ENCODE measurements at regions not wholly inside any gene's neighbourhood (a gene's known extent, or its start where the extent isn't known, plus 50 kb on each side); places are given as distances from the start of the nearest gene placed in this dataset.
"Not testable (repeated sequence)": the region's sequence is repeated elsewhere in the genome, so short reads cannot be mapped to it uniquely, and the experiment has no call there.

DNA sequence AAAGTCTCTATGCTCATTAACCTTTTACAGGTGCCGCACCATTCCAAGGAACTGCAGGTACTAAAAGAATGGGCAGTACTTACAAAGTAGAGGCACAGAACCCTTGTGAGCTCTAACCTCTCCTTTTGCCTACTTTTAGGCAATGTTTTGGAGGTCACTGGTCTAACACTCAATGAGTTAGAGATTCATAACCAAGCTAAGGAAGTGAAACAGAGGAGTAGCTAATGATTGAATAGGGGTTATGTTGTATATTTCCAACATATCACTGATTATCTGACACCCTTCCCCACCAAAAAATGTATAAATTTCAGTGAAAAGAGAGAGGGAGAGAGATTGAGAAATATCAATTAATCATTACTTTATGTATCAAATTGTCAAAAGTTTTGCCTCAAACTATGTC is 269.3 kb downstream of the PCDH7 start:
- Mint-ChIP-seq H3K27me3 (no peaks in the 10 kb centered on the region), H3K36me3 (ENCODE audit: low read depth) (no peaks in the 10 kb centered on the region), H3K4me3 (no peak overlapping the region), H3K27ac (no peak overlapping the region), H3K4me1 (no peaks in the 10 kb centered on the region)
- H3K9me3 ChIP-seq (ENCODE audit: control insufficient read depth, low read length, poor library complexity, severe bottlenecking): no peaks in the 10 kb centered on the region
- DNase-seq (no peak), ATAC-seq (no peak)

GRCh38 chr4:30996841-30997240 is 276.7 kb downstream of the PCDH7 start:
- Mint-ChIP-seq H3K4me3 (no peak overlapping the region), H3K27me3 (no peaks in the 10 kb centered on the region), H3K27ac (no peak overlapping the region), H3K4me1 (no peaks in the 10 kb centered on the region), H3K36me3 (ENCODE audit: low read depth) (no peaks in the 10 kb centered on the region)
- no peak for DNase-seq
- no peak for ATAC-seq
- H3K9me3 ChIP-seq (ENCODE audit: control insufficient read depth, low read length, poor library complexity, severe bottlenecking): no peaks in the 10 kb centered on the region

DNA sequence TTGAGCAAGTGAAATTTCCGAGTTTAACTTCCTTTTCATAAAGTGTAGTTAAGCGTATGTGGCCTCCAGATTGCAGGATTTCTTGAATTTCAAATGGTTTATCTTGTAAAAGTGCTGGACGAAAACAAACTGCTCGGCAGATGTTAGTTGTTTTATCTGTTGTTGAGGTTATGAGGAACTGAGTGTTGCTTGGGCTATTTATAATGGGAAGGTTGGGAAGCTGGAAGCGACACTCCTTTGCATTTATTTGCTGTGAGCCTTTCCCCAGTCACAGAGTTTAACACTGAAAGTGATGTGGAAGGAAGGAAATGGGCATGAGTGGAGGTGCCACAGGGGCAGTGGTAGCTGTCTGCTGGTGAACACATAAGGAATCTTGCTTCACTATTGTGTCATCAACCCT is 284.9 kb downstream of the PCDH7 start:
- Mint-ChIP-seq H3K36me3 (ENCODE audit: low read depth) (no peaks in the 10 kb centered on the region), H3K27me3 (no peaks in the 10 kb centered on the region), H3K4me1 (no peaks in the 10 kb centered on the region), H3K27ac (no peak overlapping the region), H3K4me3 (no peak overlapping the region)
- DNase-seq (no peak), ATAC-seq (no peak)
- peaks cover 4% of the 10 kb centered on the region for H3K9me3 ChIP-seq (ENCODE audit: control insufficient read depth, low read length, poor library complexity, severe bottlenecking)

DNA sequence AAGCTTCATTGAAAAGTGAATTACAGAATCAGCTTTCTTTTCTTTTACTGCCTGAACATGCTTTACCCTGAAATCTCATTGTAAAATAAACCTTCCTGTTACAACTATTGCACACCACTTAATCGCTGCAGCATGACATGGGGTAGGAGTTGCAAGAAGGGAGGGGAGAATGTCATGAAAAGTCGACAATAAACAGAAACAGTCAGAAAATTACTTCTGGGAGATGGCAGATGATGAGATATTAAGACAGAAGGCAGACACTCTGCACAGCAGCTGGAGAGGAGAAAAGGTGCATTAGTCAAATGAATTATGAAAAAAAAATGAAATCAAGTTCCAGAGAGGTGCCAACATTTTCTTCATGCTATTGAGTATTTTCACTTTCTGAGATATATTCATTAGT is 287.7 kb downstream of the PCDH7 start:
- Mint-ChIP-seq H3K27ac (no peak overlapping the region), H3K27me3 (no peaks in the 10 kb centered on the region), H3K4me1 (no peaks in the 10 kb centered on the region)

GRCh38 chr4:31009926-31010325 is 289.8 kb downstream of the PCDH7 start:
- Mint-ChIP-seq H3K4me1 (no peaks in the 10 kb centered on the region), H3K27ac (no peak overlapping the region)
- ATAC-seq: no peak

More for the DNA sequence above, 287.7 kb downstream of the PCDH7 start:
- Mint-ChIP-seq H3K4me3 (no peak overlapping the region), H3K36me3 (ENCODE audit: low read depth) (no peaks in the 10 kb centered on the region)
- peaks cover 4% of the 10 kb centered on the region for H3K9me3 ChIP-seq (ENCODE audit: control insufficient read depth, low read length, poor library complexity, severe bottlenecking)
- DNase-seq: no peak
- ATAC-seq: no peak

DNA sequence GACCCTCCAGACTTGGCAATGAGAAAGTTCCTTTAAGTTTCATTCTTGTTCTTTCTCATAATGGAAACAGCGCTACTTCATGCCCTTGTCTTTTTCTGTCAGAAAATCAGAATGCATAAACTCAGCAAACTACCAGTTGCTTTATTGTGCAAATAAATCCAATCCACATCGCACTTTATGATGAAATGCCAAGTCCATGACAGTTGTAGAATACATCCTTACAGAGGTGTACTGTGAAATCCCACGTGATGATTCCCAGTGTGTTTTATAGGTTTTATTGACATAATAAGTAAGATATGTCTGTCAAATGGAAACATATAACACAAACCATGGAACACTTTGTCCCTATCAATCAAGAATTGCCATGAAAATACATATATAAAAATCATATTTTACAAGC is 295.0 kb downstream of the PCDH7 start:
- DNase-seq (no peak), ATAC-seq (no peak)
- Mint-ChIP-seq H3K36me3 (ENCODE audit: low read depth) (no peaks in the 10 kb centered on the region), H3K4me1 (no peaks in the 10 kb centered on the region), H3K27ac (no peak overlapping the region), H3K4me3 (no peak overlapping the region), H3K27me3 (no peaks in the 10 kb centered on the region)
- H3K9me3 ChIP-seq (ENCODE audit: control insufficient read depth, low read length, poor library complexity, severe bottlenecking): no peaks in the 10 kb centered on the region

More at GRCh38 chr4:31009926-31010325, 289.8 kb downstream of the PCDH7 start:
- Mint-ChIP-seq H3K36me3 (ENCODE audit: low read depth) (no peaks in the 10 kb centered on the region), H3K4me3 (no peak overlapping the region), H3K27me3 (no peaks in the 10 kb centered on the region)
- DNase-seq: no peak
- peaks cover 4% of the 10 kb centered on the region for H3K9me3 ChIP-seq (ENCODE audit: control insufficient read depth, low read length, poor library complexity, severe bottlenecking)

DNA sequence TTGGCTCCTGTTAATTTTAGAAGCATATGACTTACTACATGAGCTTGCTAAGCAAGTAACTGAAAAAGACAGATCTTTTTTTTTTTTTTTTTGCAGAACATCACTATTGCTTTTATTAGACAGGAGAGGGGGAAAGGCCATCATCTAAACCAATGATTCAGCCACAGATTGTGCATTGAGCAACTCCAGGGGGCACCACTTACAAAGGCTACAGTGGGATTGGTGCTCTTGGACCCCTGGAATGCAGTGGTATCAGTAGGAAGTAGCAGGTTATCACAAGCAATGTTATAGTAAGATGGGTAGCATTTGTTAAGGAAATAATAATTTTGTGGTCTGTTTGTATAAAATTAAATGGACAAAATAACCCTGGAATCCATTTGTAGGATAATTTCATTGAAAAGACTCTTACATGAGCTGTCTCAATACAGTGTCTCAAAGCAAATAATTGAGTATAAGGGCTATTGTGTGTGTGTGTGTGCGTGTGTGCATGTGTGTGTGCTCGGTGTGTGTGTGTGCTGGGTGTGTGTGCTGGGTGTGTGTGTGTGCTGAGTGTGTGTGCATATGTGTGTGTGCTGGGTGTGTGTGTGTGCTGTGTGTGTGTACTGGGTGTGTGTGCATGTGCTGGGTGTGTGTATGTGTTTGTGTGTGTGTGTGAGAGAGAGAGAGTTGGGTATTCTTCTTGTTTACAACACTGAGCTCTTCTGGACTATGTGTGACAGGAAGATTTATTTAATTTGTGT is 296.3 kb downstream of the PCDH7 start:
- ATAC-seq (no peak), DNase-seq (no peak)
- no peaks in the 10 kb centered on the region for H3K27me3 Mint-ChIP-seq
- H3K4me3 Mint-ChIP-seq: no peak overlapping the region
- H3K4me1 Mint-ChIP-seq: no peaks in the 10 kb centered on the region
- H3K36me3 Mint-ChIP-seq (ENCODE audit: low read depth): no peaks in the 10 kb centered on the region
- no peaks in the 10 kb centered on the region for H3K9me3 ChIP-seq (ENCODE audit: control insufficient read depth, low read length, poor library complexity, severe bottlenecking)
- H3K27ac Mint-ChIP-seq: no peak overlapping the region

DNA sequence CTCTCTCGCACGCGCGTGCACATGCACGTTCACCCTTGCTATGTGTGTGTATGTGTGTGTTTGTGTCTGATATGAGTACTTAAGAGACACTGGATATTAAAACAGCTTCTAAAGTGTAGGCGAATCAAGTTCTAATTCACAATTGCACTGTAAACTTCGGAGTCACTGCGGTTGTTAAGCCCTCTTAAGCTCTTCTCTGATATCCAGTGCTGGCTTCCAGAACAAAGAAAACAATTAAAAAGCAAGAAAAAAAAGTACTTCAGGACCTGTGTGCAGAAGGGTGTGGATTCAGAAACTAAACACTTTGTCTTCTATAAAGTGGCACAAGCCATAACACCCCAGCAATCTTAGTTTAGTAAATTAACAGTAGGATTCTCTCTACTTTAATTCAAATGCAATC is 300.2 kb downstream of the PCDH7 start:
- DNase-seq: no peak
- Mint-ChIP-seq H3K27me3 (no peaks in the 10 kb centered on the region), H3K4me3 (no peak overlapping the region), H3K36me3 (ENCODE audit: low read depth) (no peaks in the 10 kb centered on the region), H3K27ac (no peak overlapping the region), H3K4me1 (no peaks in the 10 kb centered on the region)
- H3K9me3 ChIP-seq (ENCODE audit: control insufficient read depth, low read length, poor library complexity, severe bottlenecking): no peaks in the 10 kb centered on the region
- no peak for ATAC-seq

GRCh38 chr4:31021008-31021407 is 300.8 kb downstream of the PCDH7 start:
- no peaks in the 10 kb centered on the region for H3K4me1 Mint-ChIP-seq
- no peak for DNase-seq
- H3K36me3 Mint-ChIP-seq (ENCODE audit: low read depth): no peaks in the 10 kb centered on the region
- H3K27me3 Mint-ChIP-seq: no peaks in the 10 kb centered on the region
- H3K4me3 Mint-ChIP-seq: no peak overlapping the region
- H3K27ac Mint-ChIP-seq: no peak overlapping the region
- ATAC-seq: no peak
- H3K9me3 ChIP-seq (ENCODE audit: control insufficient read depth, low read length, poor library complexity, severe bottlenecking): no peaks in the 10 kb centered on the region

DNA sequence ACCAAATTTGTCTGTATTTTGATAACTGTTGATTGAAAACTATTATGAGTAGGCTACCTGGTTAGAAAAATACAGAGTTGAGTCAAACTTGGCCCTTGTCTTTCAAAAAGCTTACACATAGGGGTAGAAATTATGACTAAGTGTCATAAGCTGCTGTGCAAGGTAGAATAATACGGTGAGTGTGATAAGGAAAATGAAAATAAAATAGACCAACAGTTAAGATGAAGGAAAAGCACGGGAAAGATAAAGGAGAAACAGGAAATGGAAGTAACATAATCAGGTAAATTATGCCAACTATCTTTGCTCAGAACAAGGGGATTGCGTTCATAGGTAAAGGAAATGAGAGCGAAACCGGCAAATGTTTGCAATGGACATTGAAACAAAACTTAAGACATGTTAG is 302.5 kb downstream of the PCDH7 start:
- Mint-ChIP-seq H3K27ac (no peak overlapping the region), H3K27me3 (no peaks in the 10 kb centered on the region), H3K36me3 (ENCODE audit: low read depth) (no peaks in the 10 kb centered on the region), H3K4me1 (no peaks in the 10 kb centered on the region), H3K4me3 (no peak overlapping the region)
- H3K9me3 ChIP-seq (ENCODE audit: control insufficient read depth, low read length, poor library complexity, severe bottlenecking): no peaks in the 10 kb centered on the region
- DNase-seq: no peak
- no peak for ATAC-seq

- Mint-ChIP-seq H3K27me3 (no peaks in the 10 kb centered on the region), H3K4me3 (no peak overlapping the region), H3K4me1 (no peaks in the 10 kb centered on the region), H3K27ac (no peak overlapping the region), H3K36me3 (ENCODE audit: low read depth) (no peaks in the 10 kb centered on the region)
- ATAC-seq: no peak
- DNase-seq: no peak
- no peaks in the 10 kb centered on the region for H3K9me3 ChIP-seq (ENCODE audit: control insufficient read depth, low read length, poor library complexity, severe bottlenecking)
Measured at GRCh38 chr4:31023109-31023508, 302.9 kb downstream of the PCDH7 start.

DNA sequence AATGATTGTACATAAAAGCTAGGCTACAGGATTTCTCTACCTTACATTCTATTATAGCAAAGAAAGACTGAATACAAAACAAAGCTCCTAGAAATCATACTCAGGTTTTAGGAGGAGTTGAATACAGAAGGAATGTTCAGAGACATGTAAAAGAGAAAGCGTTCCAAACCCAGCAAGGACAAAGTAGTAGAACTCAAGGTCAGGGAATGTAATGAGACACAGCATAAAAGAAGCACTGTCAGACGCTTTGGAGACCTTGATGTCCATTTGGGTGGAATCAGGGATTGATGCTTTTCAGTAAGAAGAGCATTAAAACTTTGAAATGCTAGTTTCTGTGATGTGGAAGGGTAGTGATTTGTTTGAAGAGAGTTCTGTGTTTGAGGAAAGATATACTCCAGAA is 303.6 kb downstream of the PCDH7 start:
- ATAC-seq: no peak
- H3K4me3 Mint-ChIP-seq: no peak overlapping the region
- no peaks in the 10 kb centered on the region for H3K36me3 Mint-ChIP-seq (ENCODE audit: low read depth)

DNA sequence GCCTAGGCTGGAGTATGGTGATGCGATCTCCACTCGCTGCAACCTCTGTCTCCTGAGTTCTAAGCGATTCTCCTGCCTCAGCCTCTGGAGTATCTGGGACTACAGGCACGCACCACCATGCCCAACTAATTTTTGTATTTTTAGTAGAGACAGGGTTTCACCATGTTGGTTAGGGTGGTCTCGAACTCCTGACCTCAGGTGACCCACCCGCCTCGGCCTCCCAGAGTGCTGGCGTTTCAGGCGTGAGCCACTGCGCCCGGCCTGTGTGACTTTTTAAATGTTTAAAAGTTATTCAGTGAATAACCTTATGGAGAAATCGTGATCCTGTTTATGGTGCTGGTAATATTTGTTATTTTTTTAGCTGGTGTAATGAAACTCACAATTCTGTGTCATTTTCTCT is 304.6 kb downstream of the PCDH7 start:
- not testable (repeated sequence) for DNase-seq; ATAC-seq; H3K4me1 Mint-ChIP-seq; H3K9me3 ChIP-seq (ENCODE audit: control insufficient read depth, low read length, poor library complexity, severe bottlenecking); H3K4me3 Mint-ChIP-seq; H3K36me3 Mint-ChIP-seq (ENCODE audit: low read depth); H3K27ac Mint-ChIP-seq; H3K27me3 Mint-ChIP-seq

More for the DNA sequence above, 303.6 kb downstream of the PCDH7 start:
- Mint-ChIP-seq H3K27ac (no peak overlapping the region), H3K27me3 (no peaks in the 10 kb centered on the region), H3K4me1 (no peaks in the 10 kb centered on the region)
- no peak for DNase-seq
- no peaks in the 10 kb centered on the region for H3K9me3 ChIP-seq (ENCODE audit: control insufficient read depth, low read length, poor library complexity, severe bottlenecking)

DNA sequence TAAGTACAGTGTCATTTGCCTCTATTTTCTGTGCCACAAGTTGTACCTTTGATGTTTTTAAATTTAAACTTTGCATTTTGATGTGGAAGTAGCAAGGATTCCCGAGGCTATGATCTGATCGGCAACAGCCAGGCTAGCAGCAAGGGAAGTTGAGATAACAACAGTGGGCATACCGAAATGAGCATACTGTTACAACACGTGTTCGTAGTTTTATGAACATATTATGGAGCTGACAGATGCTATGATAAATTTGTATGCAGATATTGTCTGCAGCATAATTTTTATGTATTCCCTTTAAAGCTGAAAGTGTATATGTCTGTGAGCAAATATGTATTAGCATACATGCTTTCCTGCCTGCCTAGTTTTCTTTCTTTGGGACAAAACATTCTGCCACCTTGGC is 306.1 kb downstream of the PCDH7 start:
- H3K9me3 ChIP-seq (ENCODE audit: control insufficient read depth, low read length, poor library complexity, severe bottlenecking): no peaks in the 10 kb centered on the region
- no peak for ATAC-seq
- no peaks in the 10 kb centered on the region for H3K27me3 Mint-ChIP-seq
- no peaks in the 10 kb centered on the region for H3K36me3 Mint-ChIP-seq (ENCODE audit: low read depth)
- no peak overlapping the region for H3K27ac Mint-ChIP-seq
- DNase-seq: no peak
- no peak overlapping the region for H3K4me3 Mint-ChIP-seq
- no peaks in the 10 kb centered on the region for H3K4me1 Mint-ChIP-seq

Data from T-helper 17 cell (primary cell).